ENCODE measurements at regions not wholly inside any gene's neighbourhood (a gene's known extent, or its start where the extent isn't known, plus 50 kb on each side); places are given as distances from the start of the nearest gene placed in this dataset.

GRCh38 chr12:73374360-73374759 is 1102.2 kb downstream of the TRHDE start:
- DNase-seq (no peak), ATAC-seq (ENCODE audit: insufficient read depth, low FRiP score) (no peak)
- peaks cover 0 to 4% (median 0%) of the 10 kb centered on the region in 4 donors for H3K9me3 ChIP-seq (ENCODE audit: control insufficient read depth in 4 of 4, insufficient read depth in 3 of 4, low read length in 3 of 4)
- H3K4me3 ChIP-seq = no peak overlapping the region
- H3K9ac ChIP-seq (ENCODE audit: insufficient read depth in 1 of 2, low read length in 2 of 2) = no peak overlapping the region
- H3K27ac ChIP-seq (ENCODE audit: low read depth in 1 of 2, low read length in 1 of 2) = no peak overlapping the region
- TF ChIP-seq, protein P1, sequence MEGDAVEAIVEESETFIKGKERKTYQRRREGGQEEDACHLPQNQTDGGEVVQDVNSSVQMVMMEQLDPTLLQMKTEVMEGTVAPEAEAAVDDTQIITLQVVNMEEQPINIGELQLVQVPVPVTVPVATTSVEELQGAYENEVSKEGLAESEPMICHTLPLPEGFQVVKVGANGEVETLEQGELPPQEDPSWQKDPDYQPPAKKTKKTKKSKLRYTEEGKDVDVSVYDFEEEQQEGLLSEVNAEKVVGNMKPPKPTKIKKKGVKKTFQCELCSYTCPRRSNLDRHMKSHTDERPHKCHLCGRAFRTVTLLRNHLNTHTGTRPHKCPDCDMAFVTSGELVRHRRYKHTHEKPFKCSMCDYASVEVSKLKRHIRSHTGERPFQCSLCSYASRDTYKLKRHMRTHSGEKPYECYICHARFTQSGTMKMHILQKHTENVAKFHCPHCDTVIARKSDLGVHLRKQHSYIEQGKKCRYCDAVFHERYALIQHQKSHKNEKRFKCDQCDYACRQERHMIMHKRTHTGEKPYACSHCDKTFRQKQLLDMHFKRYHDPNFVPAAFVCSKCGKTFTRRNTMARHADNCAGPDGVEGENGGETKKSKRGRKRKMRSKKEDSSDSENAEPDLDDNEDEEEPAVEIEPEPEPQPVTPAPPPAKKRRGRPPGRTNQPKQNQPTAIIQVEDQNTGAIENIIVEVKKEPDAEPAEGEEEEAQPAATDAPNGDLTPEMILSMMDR (IDR thresholded peaks at IDR 0.05; ENCODE audit: control extremely low read depth, extremely low read depth) = no peak
- no peaks in the 10 kb centered on the region for H3K27me3 ChIP-seq (ENCODE audit: control insufficient read depth in 3 of 3, insufficient read depth in 3 of 3, low read length in 2 of 3)
- H3K36me3 ChIP-seq (ENCODE audit: control insufficient read depth in 4 of 4, insufficient read depth in 4 of 4, low read length in 4 of 4) = no peaks in the 10 kb centered on the region
- no peaks in the 10 kb centered on the region for H3K4me1 ChIP-seq (ENCODE audit: control insufficient read depth in 5 of 5, insufficient read depth in 5 of 5, low read length in 5 of 5)

- Histone ChIP-seq H3K4me3 (no peak overlapping the region), H3K27me3 (ENCODE audit: control insufficient read depth in 3 of 3, insufficient read depth in 3 of 3, low read length in 2 of 3) (no peaks in the 10 kb centered on the region), H3K36me3 (ENCODE audit: control insufficient read depth in 4 of 4, insufficient read depth in 4 of 4, low read length in 4 of 4) (no peaks in the 10 kb centered on the region), H3K27ac (ENCODE audit: low read depth in 1 of 2, low read length in 1 of 2) (no peak overlapping the region), H3K9ac (ENCODE audit: insufficient read depth in 1 of 2, low read length in 2 of 2) (no peak overlapping the region), H3K4me1 (ENCODE audit: control insufficient read depth in 5 of 5, insufficient read depth in 5 of 5, low read length in 5 of 5) (no peaks in the 10 kb centered on the region), H3K9me3 (ENCODE audit: control insufficient read depth in 4 of 4, insufficient read depth in 3 of 4, low read length in 3 of 4) (no peaks in the 10 kb centered on the region)
- peak in 1 of 3 donors; percentile 6 for DNase-seq
- ATAC-seq (ENCODE audit: insufficient read depth, low FRiP score) = peak; percentile 34
- TF ChIP-seq, protein P1 (IDR thresholded peaks at IDR 0.05; ENCODE audit: control extremely low read depth, extremely low read depth) = no peak
Measured at GRCh38 chr12:73383584-73384222, 1111.5 kb downstream of the TRHDE start.

GRCh38 chr12:73384592-73384991 is 1112.4 kb downstream of the TRHDE start:
- no peaks in the 10 kb centered on the region for H3K27me3 ChIP-seq (ENCODE audit: control insufficient read depth in 3 of 3, insufficient read depth in 3 of 3, low read length in 2 of 3)
- 65 to 94% methylated on average over 1 of the region's 1 CpG for WGBS, 2 donors

More at GRCh38 chr12:73384592-73384991, 1112.4 kb downstream of the TRHDE start:
- Histone ChIP-seq H3K27ac (ENCODE audit: low read depth in 1 of 2, low read length in 1 of 2) (no peak overlapping the region), H3K4me1 (ENCODE audit: control insufficient read depth in 5 of 5, insufficient read depth in 5 of 5, low read length in 5 of 5) (no peaks in the 10 kb centered on the region), H3K9me3 (ENCODE audit: control insufficient read depth in 4 of 4, insufficient read depth in 3 of 4, low read length in 3 of 4) (no peaks in the 10 kb centered on the region), H3K4me3 (no peak overlapping the region), H3K36me3 (ENCODE audit: control insufficient read depth in 4 of 4, insufficient read depth in 4 of 4, low read length in 4 of 4) (no peaks in the 10 kb centered on the region), H3K9ac (ENCODE audit: insufficient read depth in 1 of 2, low read length in 2 of 2) (no peak overlapping the region)
- DNase-seq (no peak), ATAC-seq (ENCODE audit: insufficient read depth, low FRiP score) (no peak)
- TF ChIP-seq, protein P1 (IDR thresholded peaks at IDR 0.05; ENCODE audit: control extremely low read depth, extremely low read depth) = no peak
